AG04449 (cell line): ENCODE measurements at regions not wholly inside any gene's neighbourhood (a gene's known extent, or its start where the extent isn't known, plus 50 kb on each side); places are given as distances from the start of the nearest gene placed in this dataset.

Experiments used
- CTCF ChIA-PET: fragments of 350-600 bp; formaldehyde crosslinking; extraction: SDS; loops from one replicate; lab custom pipeline; 2021; ENCODE audit warnings: antibody characterized with exemption; lab: Yijun Ruan, JAX
- POLR2A ChIA-PET: fragments of 400-600, 350-600 bp; formaldehyde crosslinking; extraction: SDS; loops from one replicate; lab custom pipeline; 2020; ENCODE audit warnings: antibody characterized with exemption, inconsistent platforms; lab: Yijun Ruan, JAX
- DNase-seq: peaks from one replicate; pipeline ENCODE4 v3.0.0-alpha.2; 2010; ENCODE audit warnings: low read depth, low spot score
- H3K4me3 ChIP-seq: 2 replicates; pipeline ENCODE4 v1.5.1; 2011; ENCODE audit warnings: low read depth, mild to moderate bottlenecking, control low read depth, low read length
- TF ChIP-seq, protein P1 (sequence below): IDR thresholded peaks from one replicate; pipeline ENCODE4 v1.5.1; 2011; ENCODE audit warnings: mild to moderate bottlenecking, moderate library complexity, low read length, control low read depth, inconsistent platforms; ENCODE audit not compliant: insufficient read depth; ENCODE audit errors: missing control alignments

DNA sequence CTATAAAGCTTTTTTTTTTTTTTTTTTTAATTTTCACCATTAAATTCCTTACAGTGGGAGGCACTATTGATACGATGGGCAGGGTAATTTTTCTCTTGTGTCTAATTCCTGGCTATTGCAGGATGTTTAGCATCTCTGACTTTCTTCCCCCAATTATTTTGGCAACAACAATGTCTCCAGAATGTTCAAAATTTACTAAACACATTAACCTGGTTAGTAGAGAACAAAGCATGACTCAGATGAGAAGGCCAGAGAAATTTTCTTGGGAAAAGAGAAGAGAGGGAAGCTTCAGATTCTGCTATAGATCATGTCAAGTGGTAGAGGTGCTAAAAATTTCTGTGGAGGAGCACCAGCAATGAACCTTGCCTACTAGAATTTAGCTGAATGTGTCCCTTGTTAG, 171.5 kb upstream of the PRICKLE1 start:
- POLR2A ChIA-PET, result interaction anchor here (0.7 kb wide), 1 partner anchor 9 kb away, joined by 4 read pairs; no protein-coding TSS in a partner anchor
- TF ChIP-seq, protein P1, sequence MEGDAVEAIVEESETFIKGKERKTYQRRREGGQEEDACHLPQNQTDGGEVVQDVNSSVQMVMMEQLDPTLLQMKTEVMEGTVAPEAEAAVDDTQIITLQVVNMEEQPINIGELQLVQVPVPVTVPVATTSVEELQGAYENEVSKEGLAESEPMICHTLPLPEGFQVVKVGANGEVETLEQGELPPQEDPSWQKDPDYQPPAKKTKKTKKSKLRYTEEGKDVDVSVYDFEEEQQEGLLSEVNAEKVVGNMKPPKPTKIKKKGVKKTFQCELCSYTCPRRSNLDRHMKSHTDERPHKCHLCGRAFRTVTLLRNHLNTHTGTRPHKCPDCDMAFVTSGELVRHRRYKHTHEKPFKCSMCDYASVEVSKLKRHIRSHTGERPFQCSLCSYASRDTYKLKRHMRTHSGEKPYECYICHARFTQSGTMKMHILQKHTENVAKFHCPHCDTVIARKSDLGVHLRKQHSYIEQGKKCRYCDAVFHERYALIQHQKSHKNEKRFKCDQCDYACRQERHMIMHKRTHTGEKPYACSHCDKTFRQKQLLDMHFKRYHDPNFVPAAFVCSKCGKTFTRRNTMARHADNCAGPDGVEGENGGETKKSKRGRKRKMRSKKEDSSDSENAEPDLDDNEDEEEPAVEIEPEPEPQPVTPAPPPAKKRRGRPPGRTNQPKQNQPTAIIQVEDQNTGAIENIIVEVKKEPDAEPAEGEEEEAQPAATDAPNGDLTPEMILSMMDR, result no peak
- CTCF ChIA-PET, result interaction anchor here (1.2 kb wide), 1 partner anchor 14 kb away, joined by 3 read pairs; no protein-coding TSS in a partner anchor
- DNase-seq, result no peak
- H3K4me3 ChIP-seq, result no peak overlapping the region

DNA sequence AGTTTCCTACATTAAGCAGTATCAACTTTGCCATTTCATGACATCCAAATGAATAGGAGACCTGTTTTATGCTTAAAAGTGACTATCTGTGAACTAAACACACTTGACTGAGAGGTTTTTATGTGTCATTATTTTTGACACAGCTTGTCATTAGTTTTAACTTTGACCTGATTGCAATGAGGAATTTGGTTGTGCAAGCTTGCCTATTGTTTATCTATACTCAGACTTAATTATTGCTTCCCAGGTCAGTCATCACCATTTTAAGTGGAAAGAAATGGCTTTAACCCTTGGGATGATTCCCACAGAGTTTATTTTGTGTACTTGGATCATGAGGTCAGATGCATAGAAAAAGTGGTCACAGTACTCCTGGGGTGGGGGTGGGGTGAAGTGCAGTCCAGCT, 171.0 kb upstream of the PRICKLE1 start:
- CTCF ChIA-PET, result interaction anchor here (1.0 to 1.6 kb wide), 2 partner anchors 9 to 521 kb away, joined by 4 read pairs; no protein-coding TSS in a partner anchor
- POLR2A ChIA-PET, result interaction anchor here (0.7 kb wide), 1 partner anchor 9 kb away, joined by 4 read pairs; no protein-coding TSS in a partner anchor
- no peak overlapping the region for H3K4me3 ChIP-seq
- no peak for DNase-seq
- TF ChIP-seq, protein P1, result no peak

DNA sequence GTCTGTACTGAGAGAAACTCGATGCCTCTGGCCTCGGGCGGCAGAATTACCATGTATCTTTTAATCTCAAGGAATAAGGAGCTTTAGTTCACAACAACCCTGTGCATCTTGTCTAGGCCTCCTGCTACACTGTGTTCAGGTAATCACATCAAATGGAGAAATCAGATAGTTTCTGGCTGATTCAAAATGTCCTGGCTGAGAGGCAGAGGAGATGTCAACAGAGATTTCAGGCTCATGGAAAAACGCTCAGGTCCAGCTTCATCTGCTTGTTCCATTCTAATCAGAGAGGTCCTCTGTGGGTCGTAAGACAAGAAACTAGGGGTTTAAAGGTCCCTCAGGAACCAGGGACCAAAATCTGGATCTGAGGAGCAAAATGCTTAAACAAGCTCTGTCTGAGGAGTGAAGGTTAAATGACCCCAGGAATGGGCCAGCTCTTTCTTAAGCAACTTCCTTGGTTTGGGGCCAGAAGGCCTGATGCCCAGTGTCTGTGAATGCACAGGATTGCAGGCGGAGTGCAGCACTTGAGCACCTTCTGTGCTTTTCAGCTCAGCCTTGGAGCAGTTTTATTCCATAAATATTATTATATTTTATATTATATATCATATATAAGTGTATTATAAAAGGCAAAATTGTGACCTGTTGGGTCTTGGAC, 170.2 kb upstream of the PRICKLE1 start:
- TF ChIP-seq, protein P1, result no peak
- DNase-seq, result no peak
- ChIA-PET CTCF (interaction anchor here (1.0 to 1.6 kb wide), 2 partner anchors 10 to 521 kb away, joined by 4 read pairs; no protein-coding TSS in a partner anchor), POLR2A (no interaction called here)
- H3K4me3 ChIP-seq, result no peak overlapping the region

DNA sequence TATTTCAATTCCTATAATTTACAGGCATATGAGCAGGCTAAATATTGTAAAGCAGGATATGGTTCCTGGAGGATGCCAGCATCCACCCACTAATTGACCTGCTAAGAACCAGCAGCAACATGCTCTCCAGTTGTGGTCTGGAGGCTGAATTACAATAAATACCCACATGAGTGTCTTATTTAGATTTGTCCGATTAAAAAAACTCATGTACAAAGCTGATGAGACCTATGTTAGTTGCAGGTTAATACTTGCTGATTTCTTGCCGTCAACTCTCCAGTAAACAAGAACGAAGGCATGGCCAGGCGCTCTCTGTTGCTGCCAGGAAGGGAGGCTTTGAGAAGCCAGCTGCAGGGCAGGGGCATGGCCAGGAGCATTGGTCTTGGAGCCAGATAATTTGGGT, 169.3 kb upstream of the PRICKLE1 start:
- POLR2A ChIA-PET, result interaction anchor here (0.6 kb wide), 1 partner anchor 226 kb away, joined by 3 read pairs; no protein-coding TSS in a partner anchor
- no peak overlapping the region for H3K4me3 ChIP-seq
- TF ChIP-seq, protein P1, result no peak
- CTCF ChIA-PET, result interaction anchor here (1.6 kb wide), 1 partner anchor 522 kb away, joined by 4 read pairs; no protein-coding TSS in a partner anchor
- DNase-seq, result no peak

DNA sequence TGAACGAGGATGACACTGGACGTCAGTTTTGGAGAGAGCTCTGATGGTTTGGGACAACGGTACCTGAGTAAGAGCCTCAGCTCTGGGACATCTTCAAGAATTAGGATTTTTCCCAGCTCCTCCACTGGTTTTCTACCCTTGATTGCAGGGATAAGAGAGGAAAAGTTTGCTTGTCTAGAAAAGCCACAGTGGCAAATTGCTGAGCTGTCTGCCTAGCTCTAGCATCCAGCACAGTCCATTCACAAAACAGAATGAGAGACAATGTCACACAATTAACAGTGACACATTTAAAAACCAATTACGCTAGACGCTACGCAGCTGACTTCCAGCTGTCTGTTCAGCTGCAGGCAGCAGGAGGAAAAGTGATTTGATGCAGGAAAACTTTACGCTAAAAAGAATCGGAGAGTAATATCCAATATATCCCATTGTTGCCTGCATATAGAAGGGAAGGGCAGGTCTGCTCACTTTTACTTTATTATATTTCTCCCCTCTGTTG, 168.1 kb upstream of the PRICKLE1 start:
- TF ChIP-seq, protein P1, result no peak
- CTCF ChIA-PET, result interaction anchor here (1.1 kb wide), 1 partner anchor 15 kb away, joined by 3 read pairs; no protein-coding TSS in a partner anchor
- POLR2A ChIA-PET, result interaction anchor here (1.2 kb wide), 1 partner anchor 33 kb away, joined by 3 read pairs; no protein-coding TSS in a partner anchor
- H3K4me3 ChIP-seq, result no peak overlapping the region
- DNase-seq, result no peak
